ENCODE measurements at regions not wholly inside any gene's neighbourhood (a gene's known extent, or its start where the extent isn't known, plus 50 kb on each side); places are given as distances from the start of the nearest gene placed in this dataset.

DNA sequence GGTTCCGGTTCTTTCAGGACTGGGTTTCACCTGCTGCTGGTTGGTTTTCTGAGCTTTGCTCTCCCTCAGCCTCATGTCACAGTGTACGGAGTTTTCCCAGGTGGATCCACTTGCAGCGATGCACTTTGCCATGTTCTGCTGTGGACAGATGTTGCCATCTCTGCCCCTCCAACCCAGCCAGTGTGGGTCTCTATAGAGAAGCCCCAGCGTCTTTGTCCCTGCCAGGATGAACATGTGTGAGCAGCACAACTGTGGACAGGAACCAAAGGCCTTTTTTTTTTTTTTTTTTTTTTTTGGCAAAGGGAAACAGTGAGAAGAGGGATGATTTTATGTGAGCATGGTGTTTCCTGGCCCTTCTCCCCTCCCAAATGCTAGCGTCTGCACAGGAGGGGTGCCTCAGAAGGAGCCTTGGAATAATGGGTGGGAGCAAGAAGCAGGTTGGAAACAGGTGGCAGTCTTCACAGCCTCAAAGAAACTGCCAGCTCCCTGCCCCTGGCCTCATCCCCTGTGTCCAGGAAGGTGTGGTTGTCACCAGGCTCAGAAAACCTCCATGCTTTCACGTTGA lies 106.5 kb downstream of the RPS24 start:
- ChIA-PET CTCF (no interaction called here), POLR2A (no interaction called here)
- peaks cover 5% of the 10 kb centered on the region for H3K27me3 Mint-ChIP-seq
- no peaks in the 10 kb centered on the region for H3K4me1 Mint-ChIP-seq (ENCODE audit: low read depth)
- H3K36me3 Mint-ChIP-seq, result no peaks in the 10 kb centered on the region
- H3K4me3 Mint-ChIP-seq, result no peak overlapping the region
- intact Hi-C loops (cut with micrococcal nuclease), result no loop called here
- H3K27ac Mint-ChIP-seq, result no peak overlapping the region
- H3K9me3 Mint-ChIP-seq, result no peaks in the 10 kb centered on the region
- DNase-seq, result no peak

- H3K4me1 Mint-ChIP-seq (ENCODE audit: low read depth), result no peaks in the 10 kb centered on the region
- no peak overlapping the region for H3K27ac Mint-ChIP-seq
- no peaks in the 10 kb centered on the region for H3K9me3 Mint-ChIP-seq
- intact Hi-C loops (cut with micrococcal nuclease), result no loop called here
- H3K36me3 Mint-ChIP-seq, result no peaks in the 10 kb centered on the region
- no peak for DNase-seq
- POLR2A ChIA-PET, result no interaction called here
- no peak overlapping the region for H3K4me3 Mint-ChIP-seq
- peaks cover 7% of the 10 kb centered on the region for H3K27me3 Mint-ChIP-seq
- CTCF ChIA-PET, result no interaction called here
Measured at GRCh38 chr10:78143576-78143975, 109.9 kb downstream of the RPS24 start.

DNA sequence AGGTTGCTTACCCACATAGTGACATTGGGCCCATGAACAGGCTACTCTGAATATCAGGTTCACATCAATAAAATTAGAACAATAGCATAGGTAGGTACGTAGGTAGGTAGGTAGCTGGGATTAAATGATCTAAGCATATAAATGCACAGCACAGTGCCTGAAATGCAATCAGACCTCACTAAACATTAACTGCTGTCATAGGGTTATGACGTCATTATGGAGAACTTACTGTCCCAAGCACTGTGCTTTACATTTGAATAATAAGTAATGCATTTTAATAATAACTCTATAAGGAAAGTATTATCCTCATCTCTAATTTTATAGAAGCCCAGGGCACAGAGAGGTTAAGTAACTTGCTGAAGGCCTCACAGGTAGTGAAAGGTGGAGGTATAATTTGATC lies 112.5 kb downstream of the RPS24 start:
- Mint-ChIP-seq H3K4me3 (no peak overlapping the region), H3K27me3 (peaks cover 7% of the 10 kb centered on the region), H3K27ac (no peak overlapping the region), H3K36me3 (no peaks in the 10 kb centered on the region), H3K9me3 (no peaks in the 10 kb centered on the region), H3K4me1 (ENCODE audit: low read depth) (no peaks in the 10 kb centered on the region)
- POLR2A ChIA-PET, result no interaction called here
- intact Hi-C loops (cut with micrococcal nuclease), result no loop called here
- DNase-seq, result no peak
- CTCF ChIA-PET, result no interaction called here

DNA sequence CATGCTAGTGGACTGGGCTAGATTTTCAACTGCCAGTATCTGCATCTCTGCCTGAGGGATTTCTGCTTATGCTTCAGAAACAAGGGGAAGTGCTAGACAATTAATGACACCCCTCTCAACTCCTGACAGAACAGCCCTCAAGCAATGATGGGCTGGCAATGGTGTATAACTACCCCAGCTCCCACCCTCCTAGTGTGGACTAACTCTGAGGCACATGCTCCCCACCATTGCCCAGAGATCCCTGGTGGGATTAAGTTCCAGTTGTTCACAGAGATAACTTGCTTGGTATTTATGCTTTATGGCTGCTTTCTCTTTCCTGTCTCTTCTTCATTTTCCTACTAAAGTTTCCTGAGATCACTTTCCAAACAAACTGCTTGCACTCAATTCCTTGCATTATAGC lies 113.5 kb downstream of the RPS24 start:
- H3K9me3 Mint-ChIP-seq, result no peaks in the 10 kb centered on the region
- H3K4me1 Mint-ChIP-seq (ENCODE audit: low read depth), result no peaks in the 10 kb centered on the region
- DNase-seq, result no peak
- intact Hi-C loops (cut with micrococcal nuclease), result no loop called here
- H3K4me3 Mint-ChIP-seq, result no peak overlapping the region
- POLR2A ChIA-PET, result no interaction called here
- H3K27ac Mint-ChIP-seq, result no peak overlapping the region
- CTCF ChIA-PET, result no interaction called here
- H3K36me3 Mint-ChIP-seq, result no peaks in the 10 kb centered on the region
- H3K27me3 Mint-ChIP-seq, result peaks cover 7% of the 10 kb centered on the region

DNA sequence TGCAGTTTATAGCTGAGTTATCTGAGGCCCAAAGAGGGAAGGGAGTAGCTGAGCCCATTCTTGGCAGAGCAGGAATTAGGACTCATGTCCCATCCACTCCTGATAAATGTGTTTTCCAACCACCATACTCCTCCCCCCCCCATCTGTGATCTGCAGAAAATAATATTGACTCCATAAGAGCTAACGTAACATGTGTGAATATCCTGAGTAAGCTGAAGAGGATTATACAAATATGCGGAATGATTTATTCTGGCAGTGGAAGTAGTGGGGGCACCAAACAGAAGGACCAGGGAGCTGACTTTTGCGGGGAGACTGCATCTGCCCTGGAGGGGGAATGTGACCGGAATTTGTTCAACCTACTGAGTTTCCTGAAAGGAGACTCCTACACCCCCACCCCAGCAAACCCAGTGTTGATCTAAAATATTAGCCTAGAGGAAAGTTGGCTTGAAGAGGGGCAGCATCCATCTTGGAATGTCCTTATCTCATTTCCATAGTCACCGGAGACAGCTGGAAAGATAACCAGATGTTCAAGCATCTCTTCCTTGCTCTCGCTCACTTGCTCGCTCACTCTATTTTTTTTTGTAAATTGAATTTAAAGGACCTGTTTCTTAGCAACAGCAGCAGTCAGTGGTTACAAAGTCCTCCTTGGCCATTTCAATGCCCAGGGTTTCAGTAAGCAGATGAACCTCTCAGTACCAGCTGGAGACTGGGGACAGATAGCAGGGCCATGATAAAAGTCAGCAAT lies 114.7 kb downstream of the RPS24 start:
- peaks cover 5% of the 10 kb centered on the region for H3K27me3 Mint-ChIP-seq
- ChIA-PET POLR2A (no interaction called here), CTCF (no interaction called here)
- no peak overlapping the region for H3K4me3 Mint-ChIP-seq
- H3K36me3 Mint-ChIP-seq, result no peaks in the 10 kb centered on the region
- intact Hi-C loops (cut with micrococcal nuclease), result no loop called here
- no peaks in the 10 kb centered on the region for H3K4me1 Mint-ChIP-seq (ENCODE audit: low read depth)
- H3K9me3 Mint-ChIP-seq, result no peaks in the 10 kb centered on the region
- DNase-seq, result no peak
- H3K27ac Mint-ChIP-seq, result no peak overlapping the region

GRCh38 chr10:78148961-78149612 lies 115.4 kb downstream of the RPS24 start:
- DNase-seq, result no peak
- no peaks in the 10 kb centered on the region for H3K9me3 Mint-ChIP-seq
- H3K4me3 Mint-ChIP-seq, result no peak overlapping the region
- CTCF ChIA-PET, result no interaction called here
- POLR2A ChIA-PET, result no interaction called here
- H3K27ac Mint-ChIP-seq, result no peak overlapping the region
- H3K36me3 Mint-ChIP-seq, result no peaks in the 10 kb centered on the region
- peaks cover 3% of the 10 kb centered on the region for H3K27me3 Mint-ChIP-seq
- no peaks in the 10 kb centered on the region for H3K4me1 Mint-ChIP-seq (ENCODE audit: low read depth)
- intact Hi-C loops (cut with micrococcal nuclease), result no loop called here

- H3K4me3 Mint-ChIP-seq, result no peak overlapping the region
- no peaks in the 10 kb centered on the region for H3K4me1 Mint-ChIP-seq (ENCODE audit: low read depth)
- DNase-seq, result no peak
- no peak overlapping the region for H3K27ac Mint-ChIP-seq
- POLR2A ChIA-PET, result no interaction called here
- H3K27me3 Mint-ChIP-seq, result peaks cover under 1% of the 10 kb centered on the region
- intact Hi-C loops (cut with micrococcal nuclease), result no loop called here
- H3K36me3 Mint-ChIP-seq, result no peaks in the 10 kb centered on the region
- CTCF ChIA-PET, result no interaction called here
- H3K9me3 Mint-ChIP-seq, result no peaks in the 10 kb centered on the region
Measured at GRCh38 chr10:78150756-78151155, 117.1 kb downstream of the RPS24 start.

- H3K4me1 Mint-ChIP-seq (ENCODE audit: low read depth), result no peaks in the 10 kb centered on the region
- ChIA-PET CTCF (no interaction called here), POLR2A (no interaction called here)
- H3K27me3 Mint-ChIP-seq, result peaks cover 6% of the 10 kb centered on the region
- no peak overlapping the region for H3K27ac Mint-ChIP-seq
- H3K9me3 Mint-ChIP-seq, result no peaks in the 10 kb centered on the region
- intact Hi-C loops (cut with micrococcal nuclease), result no loop called here
- DNase-seq, result no peak
- no peaks in the 10 kb centered on the region for H3K36me3 Mint-ChIP-seq
- H3K4me3 Mint-ChIP-seq, result no peak overlapping the region
Measured at GRCh38 chr10:78155722-78156121, 122.1 kb downstream of the RPS24 start.

GRCh38 chr10:78160591-78160990 lies 126.9 kb downstream of the RPS24 start:
- CTCF ChIA-PET, result no interaction called here
- H3K4me1 Mint-ChIP-seq (ENCODE audit: low read depth), result no peaks in the 10 kb centered on the region

DNA sequence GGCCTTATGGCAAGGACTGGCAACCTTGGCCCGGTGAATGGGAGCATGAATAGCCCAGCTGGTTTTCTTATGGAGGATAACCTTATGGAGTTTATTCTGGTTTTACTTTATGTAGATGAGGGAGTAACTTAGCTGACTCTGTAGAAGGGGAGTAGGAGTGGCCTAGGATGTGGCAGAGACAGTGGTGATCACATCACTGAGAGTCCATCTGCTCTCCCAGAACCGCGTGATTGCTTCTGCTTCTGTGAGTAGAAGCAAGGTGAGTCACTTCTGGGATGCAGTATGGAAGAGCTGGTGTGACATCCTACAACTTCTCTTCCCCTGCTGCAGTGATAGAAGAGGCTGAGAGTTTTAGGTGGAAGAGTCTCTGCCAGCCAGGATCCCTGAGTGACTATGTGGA lies 129.2 kb downstream of the RPS24 start:
- CTCF ChIA-PET, result no interaction called here
- POLR2A ChIA-PET, result no interaction called here
- Mint-ChIP-seq H3K36me3 (no peaks in the 10 kb centered on the region), H3K27ac (no peak overlapping the region), H3K4me3 (no peak overlapping the region), H3K9me3 (peaks cover 10% of the 10 kb centered on the region), H3K4me1 (ENCODE audit: low read depth) (no peaks in the 10 kb centered on the region), H3K27me3 (peaks cover 7% of the 10 kb centered on the region)
- no peak for DNase-seq
- intact Hi-C loops (cut with micrococcal nuclease), result no loop called here

More at GRCh38 chr10:78160591-78160990, 126.9 kb downstream of the RPS24 start:
- H3K36me3 Mint-ChIP-seq, result no peaks in the 10 kb centered on the region
- POLR2A ChIA-PET, result no interaction called here
- no peak overlapping the region for H3K27ac Mint-ChIP-seq
- intact Hi-C loops (cut with micrococcal nuclease), result no loop called here
- H3K4me3 Mint-ChIP-seq, result no peak overlapping the region
- peaks cover 8% of the 10 kb centered on the region for H3K27me3 Mint-ChIP-seq
- no peak for DNase-seq
- peaks cover 10% of the 10 kb centered on the region for H3K9me3 Mint-ChIP-seq

DNA sequence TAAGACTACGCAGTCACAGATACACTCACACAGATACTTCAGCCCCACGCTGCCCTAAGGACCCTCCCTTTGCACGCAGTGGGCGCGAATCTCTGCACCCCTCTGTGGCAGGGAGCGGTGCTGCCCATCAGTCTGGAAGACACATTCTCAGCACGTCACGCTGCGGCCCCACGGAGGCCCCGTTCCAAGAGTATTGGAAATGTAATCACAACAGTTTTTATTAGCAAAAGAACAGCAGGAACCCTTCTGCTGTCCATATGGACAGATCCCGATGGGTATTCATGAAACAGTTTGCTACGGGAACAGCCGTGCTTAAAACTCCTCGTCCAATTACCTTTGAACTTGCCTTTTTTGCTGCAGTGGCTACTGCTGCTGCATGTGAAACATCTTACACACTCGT lies 131.0 kb downstream of the RPS24 start:
- ChIA-PET POLR2A (no interaction called here), CTCF (no interaction called here)
- Mint-ChIP-seq H3K4me1 (ENCODE audit: low read depth) (no peaks in the 10 kb centered on the region), H3K27me3 (peaks cover 5% of the 10 kb centered on the region), H3K36me3 (no peaks in the 10 kb centered on the region), H3K9me3 (peaks cover 10% of the 10 kb centered on the region), H3K27ac (no peak overlapping the region), H3K4me3 (no peak overlapping the region)
- DNase-seq, result no peak
- intact Hi-C loops (cut with micrococcal nuclease), result no loop called here

DNA sequence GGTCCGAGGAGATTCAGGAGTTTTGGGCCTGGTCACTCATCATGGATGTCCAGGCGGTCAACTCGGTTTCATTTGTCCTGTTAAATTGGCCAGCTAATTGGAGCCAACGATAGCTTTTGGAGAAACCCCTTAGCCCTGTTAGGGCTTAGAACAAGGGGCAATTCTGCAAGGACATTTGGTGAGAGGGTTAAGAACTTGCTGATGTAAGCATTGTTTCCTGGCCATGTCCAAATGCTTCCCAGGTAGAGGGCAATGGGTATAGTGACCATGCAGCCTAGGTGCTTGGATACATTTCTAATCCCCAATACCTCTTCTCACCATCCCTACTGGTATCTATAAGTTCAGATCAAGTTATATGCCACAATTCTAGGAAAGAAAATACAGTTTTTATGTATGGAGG lies 131.5 kb downstream of the RPS24 start:
- ChIA-PET CTCF (no interaction called here), POLR2A (no interaction called here)
- peaks cover 10% of the 10 kb centered on the region for H3K9me3 Mint-ChIP-seq
- peaks cover 3% of the 10 kb centered on the region for H3K27me3 Mint-ChIP-seq
- intact Hi-C loops (cut with micrococcal nuclease), result no loop called here
- H3K4me1 Mint-ChIP-seq (ENCODE audit: low read depth), result no peaks in the 10 kb centered on the region
- H3K36me3 Mint-ChIP-seq, result no peaks in the 10 kb centered on the region
- no peak overlapping the region for H3K27ac Mint-ChIP-seq
- DNase-seq, result no peak
- H3K4me3 Mint-ChIP-seq, result no peak overlapping the region

- Mint-ChIP-seq H3K9me3 (peaks cover 10% of the 10 kb centered on the region), H3K36me3 (no peaks in the 10 kb centered on the region), H3K4me3 (no peak overlapping the region), H3K27me3 (peaks cover 3% of the 10 kb centered on the region), H3K4me1 (ENCODE audit: low read depth) (no peaks in the 10 kb centered on the region), H3K27ac (no peak overlapping the region)
- no peak for DNase-seq
- intact Hi-C loops (cut with micrococcal nuclease), result no loop called here
- CTCF ChIA-PET, result no interaction called here
- POLR2A ChIA-PET, result no interaction called here
Measured at GRCh38 chr10:78165617-78166016, 132.0 kb downstream of the RPS24 start.
